Liver (tissue), 3 donors: ENCODE measurements at regions not wholly inside any gene's neighbourhood (a gene's known extent, or its start where the extent isn't known, plus 50 kb on each side); places are given as distances from the start of the nearest gene placed in this dataset.

Source experiments
- ATF3 ChIP-seq: IDR thresholded peaks from 2 replicates; pipeline ENCODE4 v1.6.1; 2016; ENCODE audit warnings: antibody characterized with exemption
- EGR1 ChIP-seq, 2 donors: IDR thresholded peaks; 2 replicates each; pipeline ENCODE4 v1.6.1; 2016 to 2018; ENCODE audit warnings: antibody characterized with exemption in 2 of 2, low read depth in 2 of 2
- GABPA ChIP-seq, 2 donors: IDR thresholded peaks in 1 of 2; conservative IDR thresholded peaks in 1 of 2; 2 replicates each; pipeline ENCODE4 v1.6.1; 2016; ENCODE audit warnings: antibody characterized with exemption in 2 of 2, mild to moderate bottlenecking in 1 of 2, moderate library complexity in 1 of 2
- JUND ChIP-seq, 2 donors: IDR thresholded peaks; 2 replicates each; pipeline ENCODE4 v1.6.1; 2016; ENCODE audit warnings: antibody characterized with exemption in 2 of 2
- RAD21 ChIP-seq, 2 donors: IDR thresholded peaks; 2 replicates each; pipeline ENCODE4 v1.6.1; 2016; ENCODE audit warnings: antibody characterized with exemption in 2 of 2, mild to moderate bottlenecking in 2 of 2
- SP1 ChIP-seq: IDR thresholded peaks from 2 replicates; pipeline ENCODE4 v1.6.1; 2018; ENCODE audit warnings: antibody characterized with exemption, mild to moderate bottlenecking
- TAF1 ChIP-seq: conservative IDR thresholded peaks from 2 replicates; pipeline ENCODE4 v1.6.1; 2016; ENCODE audit warnings: antibody characterized with exemption, mild to moderate bottlenecking
- YY1 ChIP-seq: IDR thresholded peaks from 2 replicates; pipeline ENCODE4 v1.6.1; 2016; ENCODE audit warnings: antibody characterized with exemption, mild to moderate bottlenecking
- TF ChIP-seq, protein P1 (sequence below): fragments of 150-350 bp; IDR thresholded peaks from 2 replicates; pipeline ENCODE4 v1.5.1; 2017; ENCODE audit warnings: improper control_type of control experiment, low read depth, low read length; ENCODE audit not compliant: missing input control
- TF ChIP-seq, protein P2 (sequence below): IDR thresholded peaks from 2 replicates; pipeline ENCODE4 v1.6.1; 2016; ENCODE audit warnings: antibody characterized with exemption
- donor health status: healthy.
- donor health status: healthy.

- TF ChIP-seq, protein P1, sequence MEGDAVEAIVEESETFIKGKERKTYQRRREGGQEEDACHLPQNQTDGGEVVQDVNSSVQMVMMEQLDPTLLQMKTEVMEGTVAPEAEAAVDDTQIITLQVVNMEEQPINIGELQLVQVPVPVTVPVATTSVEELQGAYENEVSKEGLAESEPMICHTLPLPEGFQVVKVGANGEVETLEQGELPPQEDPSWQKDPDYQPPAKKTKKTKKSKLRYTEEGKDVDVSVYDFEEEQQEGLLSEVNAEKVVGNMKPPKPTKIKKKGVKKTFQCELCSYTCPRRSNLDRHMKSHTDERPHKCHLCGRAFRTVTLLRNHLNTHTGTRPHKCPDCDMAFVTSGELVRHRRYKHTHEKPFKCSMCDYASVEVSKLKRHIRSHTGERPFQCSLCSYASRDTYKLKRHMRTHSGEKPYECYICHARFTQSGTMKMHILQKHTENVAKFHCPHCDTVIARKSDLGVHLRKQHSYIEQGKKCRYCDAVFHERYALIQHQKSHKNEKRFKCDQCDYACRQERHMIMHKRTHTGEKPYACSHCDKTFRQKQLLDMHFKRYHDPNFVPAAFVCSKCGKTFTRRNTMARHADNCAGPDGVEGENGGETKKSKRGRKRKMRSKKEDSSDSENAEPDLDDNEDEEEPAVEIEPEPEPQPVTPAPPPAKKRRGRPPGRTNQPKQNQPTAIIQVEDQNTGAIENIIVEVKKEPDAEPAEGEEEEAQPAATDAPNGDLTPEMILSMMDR, result no peak
- TF ChIP-seq RAD21 (IDR thresholded peaks at IDR 0.05) (no peak), TAF1 (no peak), GABPA (IDR thresholded peaks at IDR 0.05 in 1 of 2, conservative IDR thresholded peaks at IDR 0.05 in 1 of 2) (no peak), YY1 (no peak), EGR1 (IDR thresholded peaks at IDR 0.05; ENCODE audit: low read depth in 2 of 2) (no peak), SP1 (no peak), ATF3 (no peak), JUND (IDR thresholded peaks at IDR 0.05) (no peak)
- TF ChIP-seq, protein P2, sequence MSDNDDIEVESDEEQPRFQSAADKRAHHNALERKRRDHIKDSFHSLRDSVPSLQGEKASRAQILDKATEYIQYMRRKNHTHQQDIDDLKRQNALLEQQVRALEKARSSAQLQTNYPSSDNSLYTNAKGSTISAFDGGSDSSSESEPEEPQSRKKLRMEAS, result no peak
Measured at GRCh38 chr9:14497476-14497875, 183.5 kb upstream of the NFIB start.
